ENCODE measurements at regions not wholly inside any gene's neighbourhood (a gene's known extent, or its start where the extent isn't known, plus 50 kb on each side); places are given as distances from the start of the nearest gene placed in this dataset.

DNA sequence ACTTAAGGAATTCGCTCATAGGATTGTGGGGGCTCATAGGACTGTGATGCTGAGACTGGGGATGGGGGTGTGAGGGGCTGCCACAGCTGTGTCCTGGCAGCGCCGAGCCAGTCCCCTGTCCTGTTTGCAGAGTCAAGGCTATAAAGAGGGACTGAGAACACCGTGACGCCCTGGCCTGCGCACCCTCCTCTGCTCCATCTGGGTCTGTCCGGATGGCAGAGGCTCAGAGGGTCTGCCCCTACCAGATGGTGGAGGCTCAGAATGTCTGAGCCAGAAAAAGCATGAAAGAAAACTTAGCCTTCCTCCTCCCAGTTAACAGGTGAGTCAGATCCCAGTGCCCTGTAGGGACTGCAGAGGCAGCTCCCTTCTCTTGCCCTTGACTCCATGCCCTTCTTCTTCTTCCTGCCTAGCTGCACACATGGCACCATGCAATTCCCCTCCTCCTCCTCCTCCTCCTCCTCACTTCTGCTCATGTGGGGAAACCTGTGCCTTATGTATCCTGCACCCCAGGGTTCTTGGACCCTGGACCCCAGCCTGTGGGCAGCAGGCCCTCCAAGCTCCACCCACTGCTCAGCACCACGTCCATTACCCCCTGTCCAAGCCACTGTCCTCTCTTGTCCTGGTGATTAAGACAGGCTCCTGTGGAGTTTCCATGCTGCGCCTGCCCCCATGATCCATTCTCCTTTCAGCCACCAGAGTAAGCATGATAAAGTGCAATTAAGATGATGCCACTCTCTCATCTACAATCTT, 410.0 kb upstream of the SULF2 start:
- TF ChIP-seq, protein P1, sequence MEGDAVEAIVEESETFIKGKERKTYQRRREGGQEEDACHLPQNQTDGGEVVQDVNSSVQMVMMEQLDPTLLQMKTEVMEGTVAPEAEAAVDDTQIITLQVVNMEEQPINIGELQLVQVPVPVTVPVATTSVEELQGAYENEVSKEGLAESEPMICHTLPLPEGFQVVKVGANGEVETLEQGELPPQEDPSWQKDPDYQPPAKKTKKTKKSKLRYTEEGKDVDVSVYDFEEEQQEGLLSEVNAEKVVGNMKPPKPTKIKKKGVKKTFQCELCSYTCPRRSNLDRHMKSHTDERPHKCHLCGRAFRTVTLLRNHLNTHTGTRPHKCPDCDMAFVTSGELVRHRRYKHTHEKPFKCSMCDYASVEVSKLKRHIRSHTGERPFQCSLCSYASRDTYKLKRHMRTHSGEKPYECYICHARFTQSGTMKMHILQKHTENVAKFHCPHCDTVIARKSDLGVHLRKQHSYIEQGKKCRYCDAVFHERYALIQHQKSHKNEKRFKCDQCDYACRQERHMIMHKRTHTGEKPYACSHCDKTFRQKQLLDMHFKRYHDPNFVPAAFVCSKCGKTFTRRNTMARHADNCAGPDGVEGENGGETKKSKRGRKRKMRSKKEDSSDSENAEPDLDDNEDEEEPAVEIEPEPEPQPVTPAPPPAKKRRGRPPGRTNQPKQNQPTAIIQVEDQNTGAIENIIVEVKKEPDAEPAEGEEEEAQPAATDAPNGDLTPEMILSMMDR (IDR thresholded peaks at IDR 0.05), result no peak
- no peak for TF ChIP-seq POLR2A (IDR thresholded peaks at IDR 0.05)

Measured in body of pancreas (tissue), 4 donors.